Ishikawa (cell line): ENCODE measurements at regions not wholly inside any gene's neighbourhood (a gene's known extent, or its start where the extent isn't known, plus 50 kb on each side); places are given as distances from the start of the nearest gene placed in this dataset.

ENCODE experiments used
- CEBPB ChIP-seq: IDR thresholded peaks from 2 replicates; pipeline ENCODE4 v1.6.1; 2012
- CREB1 ChIP-seq: IDR thresholded peaks from 2 replicates; pipeline ENCODE4 v1.6.1; 2012; ENCODE audit warnings: low read depth
- EGR1 ChIP-seq: IDR thresholded peaks from 2 replicates; pipeline ENCODE4 v1.6.1; 2012
- EP300 ChIP-seq: IDR thresholded peaks from 2 replicates; pipeline ENCODE4 v1.6.1; 2012; ENCODE audit warnings: borderline replicate concordance
- FOXM1 ChIP-seq: IDR thresholded peaks from 2 replicates; pipeline ENCODE4 v1.6.1; 2012; ENCODE audit warnings: low read depth, borderline replicate concordance
- MAX ChIP-seq: IDR thresholded peaks from 2 replicates; pipeline ENCODE4 v1.6.1; 2012
- NFIC ChIP-seq: IDR thresholded peaks from 2 replicates; pipeline ENCODE4 v1.6.1; 2012
- RAD21 ChIP-seq: IDR thresholded peaks from 2 replicates; pipeline ENCODE4 v1.6.1; 2012; ENCODE audit warnings: low read depth
- REST ChIP-seq: IDR thresholded peaks from 2 replicates; pipeline ENCODE4 v1.6.1; 2012; ENCODE audit warnings: low read depth, mild to moderate bottlenecking
- TAF1 ChIP-seq: IDR thresholded peaks from 2 replicates; pipeline ENCODE4 v1.6.1; 2012; ENCODE audit warnings: low read depth, mild to moderate bottlenecking
- TCF12 ChIP-seq: IDR thresholded peaks from 2 replicates; pipeline ENCODE4 v1.6.1; 2012; ENCODE audit warnings: low read depth
- TEAD4 ChIP-seq: IDR thresholded peaks from 2 replicates; pipeline ENCODE4 v1.6.1; 2012
- USF1 ChIP-seq: IDR thresholded peaks from 2 replicates; pipeline ENCODE4 v1.6.1; 2012
- YY1 ChIP-seq: IDR thresholded peaks from 2 replicates; pipeline ENCODE4 v1.6.1; 2012; ENCODE audit warnings: low read depth
- ZBTB7A ChIP-seq: IDR thresholded peaks from 2 replicates; pipeline ENCODE4 v1.6.1; 2012; ENCODE audit warnings: low read depth

GRCh38 chr22:25482868-25483639 lies 81.4 kb upstream of the GRK3 start:
- no peak for TF ChIP-seq YY1
- TF ChIP-seq EP300 = no peak
- TF ChIP-seq REST = no peak
- TF ChIP-seq TAF1 = no peak
- TF ChIP-seq CEBPB = no peak
- TF ChIP-seq TCF12 = no peak
- no peak for TF ChIP-seq MAX
- TF ChIP-seq USF1 = no peak
- TF ChIP-seq ZBTB7A = no peak
- no peak for TF ChIP-seq NFIC
- TF ChIP-seq EGR1 = no peak
- no peak for TF ChIP-seq RAD21

GRCh38 chr22:25483931-25484330 lies 80.5 kb upstream of the GRK3 start:
- no peak for TF ChIP-seq CREB1
- no peak for TF ChIP-seq TAF1
- TF ChIP-seq REST = no peak
- TF ChIP-seq YY1 = no peak
- TF ChIP-seq ZBTB7A = no peak
- TF ChIP-seq EGR1 = no peak
- no peak for TF ChIP-seq NFIC
- TF ChIP-seq TEAD4 = no peak
- no peak for TF ChIP-seq MAX
- TF ChIP-seq USF1 = no peak
- no peak for TF ChIP-seq RAD21
- TF ChIP-seq FOXM1 = no peak
- no peak for TF ChIP-seq TCF12
- TF ChIP-seq EP300 = no peak
- TF ChIP-seq CEBPB = no peak

GRCh38 chr22:25484521-25485315 lies 79.8 kb upstream of the GRK3 start:
- no peak for TF ChIP-seq NFIC
- TF ChIP-seq YY1 = no peak
- no peak for TF ChIP-seq TCF12
- no peak for TF ChIP-seq TEAD4
- TF ChIP-seq USF1 = no peak
- no peak for TF ChIP-seq MAX
- TF ChIP-seq RAD21 = no peak
- TF ChIP-seq FOXM1 = no peak
- no peak for TF ChIP-seq EP300
- TF ChIP-seq CEBPB = no peak
- no peak for TF ChIP-seq TAF1
- TF ChIP-seq ZBTB7A = no peak
- TF ChIP-seq REST = no peak
- TF ChIP-seq CREB1 = no peak
- no peak for TF ChIP-seq EGR1
